GM19043 (cell line): ENCODE measurements at regions not wholly inside any gene's neighbourhood (a gene's known extent, or its start where the extent isn't known, plus 50 kb on each side); places are given as distances from the start of the nearest gene placed in this dataset.
"Not testable (repeated sequence)": the region's sequence is repeated elsewhere in the genome, so short reads cannot be mapped to it uniquely, and the experiment has no call there.

Source experiments
- ATAC-seq: cut with Tn5 transposase; IDR thresholded peaks from one replicate; pipeline ENCODE4 v1.9.1; 2021; ENCODE audit warnings: low read depth; ENCODE audit not compliant: unreplicated experiment

DNA sequence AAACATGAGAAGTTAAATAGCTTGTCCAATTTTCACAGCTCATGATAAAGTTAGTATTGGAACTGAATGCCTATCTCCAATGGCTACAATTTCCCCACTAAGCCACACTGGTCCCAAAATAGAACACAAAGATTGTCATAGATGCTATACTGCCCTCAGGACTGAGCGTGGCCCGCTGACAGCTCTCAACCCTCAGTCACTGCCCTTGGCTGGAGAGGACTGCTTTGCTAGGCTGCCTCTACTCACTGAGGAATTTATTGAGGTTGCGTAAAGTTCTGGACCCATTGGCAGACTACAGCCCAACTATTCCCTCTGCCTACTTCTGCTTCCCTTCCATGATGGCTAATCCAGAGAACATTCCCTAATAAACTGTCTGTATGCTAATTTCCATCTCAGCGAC is 165.5 kb upstream of the BET1 start:
- no peak for ATAC-seq

DNA sequence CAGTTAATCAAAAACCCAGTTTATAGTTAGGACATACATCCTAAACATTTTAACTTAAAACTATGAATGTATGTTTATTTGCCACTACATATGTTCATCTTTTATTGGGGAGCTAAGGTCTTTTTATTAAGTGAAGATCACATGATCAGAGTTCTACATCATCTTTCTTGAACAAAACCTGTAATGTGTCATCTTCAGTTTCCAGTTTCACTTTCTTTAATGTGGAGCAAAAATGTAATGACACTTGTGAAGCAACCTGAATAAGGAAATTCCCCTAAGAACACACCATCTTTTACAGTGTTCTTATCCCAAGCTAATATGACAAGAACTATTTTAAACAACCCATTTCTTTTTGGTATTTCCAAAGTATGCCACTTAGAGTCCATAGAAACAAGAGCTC is 166.7 kb upstream of the BET1 start:
- peak; percentile 88 for ATAC-seq

- no peak for ATAC-seq
Observed at GRCh38 chr7:94173436-94173835, 169.3 kb upstream of the BET1 start.

DNA sequence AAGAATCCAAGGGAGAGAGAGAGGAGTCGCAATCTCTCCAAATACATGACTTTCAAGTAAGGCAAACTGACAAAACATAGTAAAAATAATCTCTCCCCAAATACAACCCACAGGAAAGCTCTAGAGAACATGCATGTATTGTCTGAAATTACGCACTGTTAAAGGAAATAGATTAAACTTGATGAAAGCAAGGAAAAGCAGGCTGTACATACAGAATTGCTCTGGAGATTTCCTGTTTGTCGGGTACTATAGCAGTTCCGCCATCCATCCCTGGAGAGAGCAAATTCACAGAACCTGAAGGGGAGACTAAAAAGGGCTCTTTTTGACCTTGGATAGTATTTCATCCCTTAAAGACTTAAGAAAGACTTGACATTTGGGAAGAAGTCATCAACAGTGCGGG is 170.2 kb upstream of the BET1 start:
- ATAC-seq = no peak

GRCh38 chr7:94174956-94175355 is 170.8 kb upstream of the BET1 start:
- ATAC-seq = no peak

DNA sequence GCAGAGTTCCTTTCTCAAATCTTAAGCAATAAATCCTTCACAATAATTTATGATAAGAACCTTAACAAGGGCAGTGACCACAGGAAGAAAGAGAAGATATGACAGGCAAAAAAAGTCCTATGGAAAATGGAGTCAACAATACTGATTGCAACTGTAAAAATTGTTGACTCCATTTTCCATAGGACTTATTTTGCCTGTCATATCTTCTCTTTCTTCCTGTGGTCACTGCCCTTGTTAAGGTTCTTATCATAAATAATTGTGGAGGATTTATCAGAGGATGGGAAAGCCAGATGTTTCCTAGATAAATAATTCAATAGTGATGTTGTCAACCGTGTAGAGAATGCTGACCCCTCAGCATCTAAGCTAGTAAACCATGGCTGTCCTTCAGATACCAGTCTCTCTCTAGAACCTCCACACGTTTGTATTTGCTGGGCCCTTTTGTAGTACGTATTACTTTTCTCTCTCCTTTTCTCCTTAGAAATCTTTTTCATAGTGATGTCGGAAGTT is 172.6 kb upstream of the BET1 start:
- no peak for ATAC-seq

GRCh38 chr7:94177441-94177840 is 173.3 kb upstream of the BET1 start:
- no peak for ATAC-seq

GRCh38 chr7:94178230-94178629 is 174.1 kb upstream of the BET1 start:
- peak; percentile 86 for ATAC-seq

DNA sequence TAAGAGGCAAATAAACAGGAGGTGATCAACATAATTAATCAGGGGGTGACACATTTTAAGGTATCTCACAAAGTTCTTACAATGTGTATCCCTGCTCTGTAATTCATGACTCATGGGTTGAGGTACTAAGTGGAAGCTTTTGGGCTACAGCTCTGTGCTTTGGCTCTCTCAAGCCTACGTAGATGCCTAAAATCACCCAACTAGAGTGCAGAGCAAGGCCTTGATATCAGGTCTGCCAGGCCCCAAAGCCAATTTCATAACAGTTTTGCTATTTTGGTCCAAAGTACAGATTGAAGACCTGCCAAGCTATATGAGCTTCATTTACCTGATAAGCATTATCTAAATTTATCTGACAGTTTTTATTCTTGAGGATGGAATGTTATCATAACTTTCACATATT is 175.3 kb upstream of the BET1 start:
- ATAC-seq = no peak

- ATAC-seq = no peak
Observed at GRCh38 chr7:94182066-94182465, 177.9 kb upstream of the BET1 start.

DNA sequence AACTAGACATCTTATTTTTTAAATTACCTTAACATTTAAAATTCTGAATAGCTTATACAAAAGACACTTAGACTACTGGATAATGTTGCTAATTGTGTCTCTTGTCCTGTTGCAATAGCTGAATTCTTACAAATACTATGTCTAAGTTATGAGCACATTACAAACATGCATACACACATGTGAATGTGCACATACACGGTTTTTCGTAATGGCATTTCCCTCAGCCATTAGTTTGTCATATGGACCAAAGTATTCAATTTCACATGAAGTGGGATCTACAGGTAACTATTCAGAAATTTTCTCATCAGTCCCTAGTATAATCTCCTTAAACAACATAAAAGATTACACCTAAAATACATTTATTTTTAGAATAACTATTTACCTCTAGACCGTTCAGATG is 178.6 kb upstream of the BET1 start:
- ATAC-seq = no peak

DNA sequence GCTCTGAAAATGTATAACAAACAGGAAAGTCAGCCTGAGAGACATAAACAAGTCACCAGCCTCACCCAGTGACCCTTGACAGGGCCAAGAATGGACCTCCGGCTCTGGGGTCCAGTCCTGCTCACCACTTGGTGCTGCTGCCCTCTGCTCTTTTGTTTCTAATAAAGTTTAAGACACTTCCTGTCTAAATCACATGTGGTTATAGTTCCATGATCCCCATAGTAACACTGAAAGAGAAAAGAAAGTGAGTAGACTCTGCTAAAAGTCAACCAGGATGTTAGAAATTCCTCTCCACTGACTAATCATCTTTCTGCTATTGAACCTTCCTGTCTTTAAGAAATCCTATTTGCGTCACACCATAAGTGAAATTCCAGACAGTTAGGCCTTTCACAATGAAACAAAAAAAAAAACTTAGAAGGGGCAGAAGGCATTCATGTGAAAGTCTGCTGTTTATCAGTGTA is 179.2 kb upstream of the BET1 start:
- ATAC-seq = no peak

DNA sequence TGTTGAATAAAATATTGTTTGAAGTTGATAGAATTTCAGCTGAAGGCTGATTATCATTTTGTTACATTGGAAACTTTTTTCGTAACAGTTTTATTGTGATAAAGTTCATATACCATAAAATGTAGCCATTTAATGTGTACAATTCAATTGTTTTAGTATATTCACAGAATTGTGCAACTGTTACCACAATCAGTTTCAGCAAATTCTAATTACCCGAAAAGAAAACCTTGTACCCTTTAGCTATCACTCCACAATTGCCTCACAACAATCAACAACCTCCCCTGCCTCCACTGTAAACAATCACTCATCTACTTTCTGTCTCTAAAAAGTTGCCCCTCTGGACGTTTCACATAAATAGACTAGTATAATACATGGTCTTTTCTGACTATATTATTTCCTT is 179.7 kb upstream of the BET1 start:
- no peak for ATAC-seq

DNA sequence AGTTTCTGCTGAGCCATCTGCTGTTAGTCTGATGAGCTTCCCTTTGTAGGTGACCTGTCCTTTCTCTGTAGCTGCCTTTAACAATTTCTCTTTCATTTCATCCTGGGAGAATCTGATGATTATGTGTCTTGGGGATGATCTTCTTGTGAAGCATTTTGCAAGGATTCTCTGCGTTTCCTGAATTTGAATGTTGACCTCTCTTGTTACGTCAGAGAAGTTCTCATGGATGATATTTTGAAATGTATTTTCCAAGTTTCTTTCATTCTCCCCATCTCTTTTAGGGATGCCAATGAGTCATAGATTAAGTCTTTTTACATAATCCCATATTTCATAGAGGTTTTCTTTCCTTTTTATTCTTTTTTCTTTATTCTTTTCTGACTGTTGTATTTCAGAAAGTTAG is 184.2 kb upstream of the BET1 start:
- no peak for ATAC-seq

DNA sequence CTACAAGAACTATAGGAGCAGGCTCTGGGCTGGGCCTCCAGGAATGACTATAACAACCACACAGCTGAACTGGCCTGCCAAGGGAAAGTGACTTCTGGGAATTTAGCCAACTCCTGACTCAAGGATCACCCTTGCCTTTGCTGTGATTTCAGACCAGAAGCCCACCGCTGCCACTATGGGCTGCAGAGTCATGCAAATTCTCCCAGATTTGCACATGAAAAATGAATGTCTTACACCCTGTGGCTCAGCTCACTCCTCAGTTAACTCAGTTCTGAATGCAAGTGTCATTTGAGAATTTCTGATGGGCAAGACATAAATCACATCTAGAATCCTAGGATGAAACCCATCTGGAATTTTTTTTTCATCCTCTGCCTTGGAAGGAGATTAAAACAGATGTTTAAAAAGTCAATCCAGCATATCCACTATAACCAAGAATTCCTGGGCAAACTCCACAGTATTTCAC is 186.5 kb upstream of the BET1 start:
- ATAC-seq = no peak

DNA sequence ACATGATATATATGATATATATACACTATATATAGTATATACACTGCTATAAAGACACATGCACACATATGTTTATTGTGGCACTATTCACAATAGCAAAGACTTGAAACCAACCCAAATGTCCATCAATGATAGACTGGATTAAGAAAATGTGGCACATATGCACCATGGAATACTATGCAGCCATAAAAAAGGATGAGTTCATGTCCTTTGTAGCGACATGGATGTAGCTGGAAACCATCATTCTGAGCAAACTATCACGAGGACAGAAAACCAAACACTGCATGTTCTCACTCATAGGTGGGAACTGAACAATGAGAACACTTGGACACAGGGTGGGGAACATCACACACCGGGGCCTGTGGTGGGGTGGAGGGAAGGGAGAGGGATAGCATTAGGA is 190.3 kb upstream of the BET1 start:
- ATAC-seq = not testable (repeated sequence)

DNA sequence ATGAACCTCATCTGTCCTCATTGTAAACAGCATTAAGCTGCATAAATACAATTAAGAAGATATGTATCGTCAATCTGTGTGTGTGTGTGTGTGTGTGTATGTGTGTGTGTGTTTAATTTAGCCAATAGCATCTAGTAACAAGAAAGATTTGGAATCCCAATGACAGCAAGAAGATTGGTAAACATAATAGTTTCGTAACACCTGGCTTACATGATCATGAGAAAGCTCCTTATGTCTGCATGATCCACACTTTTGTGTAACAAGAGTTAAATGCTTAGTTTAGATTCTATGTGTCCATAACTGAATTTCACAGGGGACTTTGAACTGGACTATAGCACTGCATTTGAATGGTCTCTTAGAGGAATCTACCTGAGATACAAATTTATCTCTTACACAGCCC is 191.0 kb upstream of the BET1 start:
- ATAC-seq = no peak

GRCh38 chr7:94195813-94196212 is 191.7 kb upstream of the BET1 start:
- ATAC-seq = no peak

DNA sequence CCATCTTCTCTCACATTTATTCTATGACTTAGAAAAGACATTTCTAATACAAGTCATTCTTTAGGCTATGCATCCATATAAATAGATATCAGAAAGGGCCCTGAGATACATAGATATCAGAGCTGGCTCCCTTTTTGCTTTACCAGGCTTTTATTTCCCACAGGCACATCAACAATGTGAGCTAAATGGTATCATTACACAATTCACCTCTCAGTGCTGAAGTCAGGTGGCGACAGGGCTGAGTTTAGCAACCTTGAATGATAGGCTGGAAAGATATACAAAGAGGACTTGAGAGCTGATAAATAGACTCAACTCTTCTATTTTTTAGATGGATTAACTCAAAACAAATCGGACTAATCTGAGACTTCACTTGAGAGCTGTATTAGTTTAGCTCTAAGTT is 189.2 kb upstream of the COL1A2 start:
- ATAC-seq = no peak

- ATAC-seq = no peak
Observed at GRCh38 chr7:94206295-94206694, 188.4 kb upstream of the COL1A2 start.

DNA sequence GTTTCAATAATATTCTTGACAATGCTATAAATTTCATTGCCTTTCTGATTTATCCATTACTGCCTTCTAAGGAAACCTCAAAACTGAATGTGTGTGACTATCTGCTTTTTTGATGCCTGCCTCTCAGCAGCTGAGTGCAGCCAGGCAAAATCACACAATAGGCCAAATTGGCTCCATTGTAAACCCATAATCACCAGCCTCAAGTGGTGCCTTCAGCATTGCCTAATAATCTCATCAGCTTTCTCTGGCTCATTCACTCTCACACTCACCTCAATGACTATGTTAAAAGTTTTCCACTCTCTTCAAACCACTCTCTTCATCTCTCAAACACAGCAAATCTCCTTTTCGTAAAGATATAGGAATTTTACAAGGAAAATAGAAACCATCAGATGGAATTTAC is 182.5 kb upstream of the COL1A2 start:
- ATAC-seq = no peak

DNA sequence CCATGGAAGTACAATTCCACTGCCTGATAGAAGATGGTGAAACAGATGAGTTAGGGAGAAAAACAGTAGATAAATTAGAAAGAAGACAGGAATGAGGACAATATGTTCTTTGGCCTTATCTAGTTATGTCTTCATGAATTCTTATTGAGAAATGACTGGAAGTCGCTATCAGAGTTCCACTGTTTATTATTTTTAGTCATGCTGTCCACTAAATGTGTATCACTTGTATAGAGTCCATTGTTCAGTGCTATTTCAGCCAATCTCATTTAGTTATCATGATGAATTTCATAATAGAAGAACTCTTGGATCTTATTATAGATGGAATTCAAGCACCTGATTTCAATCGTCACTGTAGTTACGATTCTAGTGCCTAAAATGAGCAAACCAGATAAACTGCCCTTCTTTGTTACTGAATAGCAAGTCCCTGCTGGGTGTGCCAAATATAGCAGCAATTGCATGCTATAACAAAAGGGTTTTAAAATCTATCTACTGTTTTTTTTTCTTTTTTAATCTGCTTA is 177.7 kb upstream of the COL1A2 start:
- no peak for ATAC-seq

DNA sequence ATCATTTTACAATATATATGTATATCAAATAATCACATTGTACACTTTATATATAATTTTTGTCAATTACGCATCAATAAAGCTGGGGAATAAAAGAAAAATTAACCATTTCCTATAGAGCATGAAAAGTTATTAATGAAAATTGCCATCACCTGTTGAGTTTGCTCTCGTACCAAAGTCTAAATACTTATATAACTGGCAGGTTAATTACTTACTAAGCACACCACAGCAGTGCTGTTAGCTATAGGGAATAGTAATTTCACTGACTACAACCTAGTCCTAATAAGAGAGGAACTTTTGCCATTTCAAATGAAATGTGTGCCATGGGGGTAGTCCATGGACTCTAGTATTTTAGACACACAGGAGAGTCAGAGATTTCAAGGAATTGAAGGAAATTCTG is 176.9 kb upstream of the COL1A2 start:
- ATAC-seq = no peak
